ENCODE measurements at regions not wholly inside any gene's neighbourhood (a gene's known extent, or its start where the extent isn't known, plus 50 kb on each side); places are given as distances from the start of the nearest gene placed in this dataset.

GRCh38 chr9:71179183-71179582, 57.8 kb upstream of the TRPM3 start:
- no peak for DNase-seq

- DNase-seq, result no peak
Measured at GRCh38 chr9:71177901-71178300, 56.5 kb upstream of the TRPM3 start.

- DNase-seq, result no peak
Measured at GRCh38 chr9:71171517-71171916, 50.1 kb upstream of the TRPM3 start.
